Right forelimb (tissue), 1 donor: ENCODE measurements at regions not wholly inside any gene's neighbourhood (a gene's known extent, or its start where the extent isn't known, plus 50 kb on each side); places are given as distances from the start of the nearest gene placed in this dataset.
"Not testable (repeated sequence)": the region's sequence is repeated elsewhere in the genome, so short reads cannot be mapped to it uniquely, and the experiment has no call there.

Source experiments
- DNase-seq: peaks from one replicate; pipeline ENCODE4 v3.0.0-alpha.2; 2018

DNA sequence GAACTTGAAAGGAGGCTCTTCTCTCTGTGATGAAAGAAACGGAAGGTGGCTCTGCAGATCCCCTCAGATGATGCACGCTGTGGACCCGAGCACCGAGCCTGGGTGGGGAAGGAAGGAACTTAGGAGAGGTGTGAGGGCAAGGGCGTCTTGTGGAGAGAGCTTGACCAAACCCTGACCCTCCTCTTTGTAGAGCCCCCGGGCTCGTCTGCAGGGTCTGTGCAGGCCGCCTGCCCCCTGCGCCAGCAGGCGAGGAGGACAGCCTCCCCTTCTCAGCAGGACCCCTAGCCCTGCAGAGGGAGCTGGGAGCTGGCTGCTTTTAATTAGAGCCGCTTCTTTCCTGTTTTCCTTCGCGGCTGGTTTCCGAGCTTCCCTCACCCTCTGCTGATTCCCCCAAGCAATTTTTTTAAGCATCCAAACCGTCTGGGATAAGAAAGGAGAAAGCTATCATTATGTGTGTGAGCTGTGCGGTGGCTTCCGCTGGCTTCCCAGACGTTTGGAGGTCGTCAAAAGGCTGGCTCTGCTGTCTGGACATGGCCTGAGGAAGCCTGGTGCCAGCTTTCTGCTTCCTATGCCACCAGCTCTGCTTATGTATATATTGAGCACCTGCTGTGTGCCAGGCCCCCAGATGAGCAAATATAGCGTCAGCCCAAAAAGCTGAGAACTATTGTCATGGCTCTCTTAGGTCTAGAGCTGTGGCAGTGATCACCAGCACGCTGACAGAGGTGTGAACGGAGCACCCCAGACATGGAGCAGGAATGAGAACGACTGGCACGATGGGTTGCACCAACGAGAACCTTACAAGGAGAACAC is 160.2 kb upstream of the IRF2BP2 start:
- DNase-seq: no peak

DNA sequence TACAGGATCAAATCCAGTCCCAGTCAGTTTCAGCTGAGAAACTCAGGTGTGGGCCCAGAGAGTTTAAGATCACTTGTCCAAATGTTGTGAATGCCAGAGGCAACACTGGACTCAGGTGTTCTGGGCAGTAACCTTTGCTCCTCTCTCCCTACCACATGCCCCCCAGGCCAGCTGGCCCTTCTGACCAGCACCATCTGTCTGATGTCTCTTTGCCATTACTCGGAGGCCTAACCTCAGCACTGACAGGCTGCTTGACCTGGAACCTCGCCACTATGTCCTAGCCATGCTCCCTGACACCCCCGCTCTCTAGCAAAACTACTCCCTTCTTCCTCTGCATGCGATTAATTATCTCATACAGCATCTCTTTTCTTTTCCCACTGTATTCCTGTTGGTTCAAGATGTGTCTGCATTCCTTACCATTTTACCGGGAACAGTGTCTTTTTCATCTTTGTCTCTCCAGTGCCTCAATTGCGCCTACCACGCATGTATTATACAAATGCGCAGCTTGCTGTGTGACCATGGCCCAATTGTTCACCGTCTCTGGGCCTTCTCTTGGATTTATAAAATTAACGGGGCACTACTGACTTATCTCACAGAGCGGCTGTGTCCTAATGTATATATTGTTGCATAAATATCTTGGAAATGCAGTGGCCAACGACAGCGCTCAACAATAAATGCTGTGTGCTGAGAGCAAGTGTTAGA is 159.5 kb upstream of the IRF2BP2 start:
- no peak for DNase-seq

DNA sequence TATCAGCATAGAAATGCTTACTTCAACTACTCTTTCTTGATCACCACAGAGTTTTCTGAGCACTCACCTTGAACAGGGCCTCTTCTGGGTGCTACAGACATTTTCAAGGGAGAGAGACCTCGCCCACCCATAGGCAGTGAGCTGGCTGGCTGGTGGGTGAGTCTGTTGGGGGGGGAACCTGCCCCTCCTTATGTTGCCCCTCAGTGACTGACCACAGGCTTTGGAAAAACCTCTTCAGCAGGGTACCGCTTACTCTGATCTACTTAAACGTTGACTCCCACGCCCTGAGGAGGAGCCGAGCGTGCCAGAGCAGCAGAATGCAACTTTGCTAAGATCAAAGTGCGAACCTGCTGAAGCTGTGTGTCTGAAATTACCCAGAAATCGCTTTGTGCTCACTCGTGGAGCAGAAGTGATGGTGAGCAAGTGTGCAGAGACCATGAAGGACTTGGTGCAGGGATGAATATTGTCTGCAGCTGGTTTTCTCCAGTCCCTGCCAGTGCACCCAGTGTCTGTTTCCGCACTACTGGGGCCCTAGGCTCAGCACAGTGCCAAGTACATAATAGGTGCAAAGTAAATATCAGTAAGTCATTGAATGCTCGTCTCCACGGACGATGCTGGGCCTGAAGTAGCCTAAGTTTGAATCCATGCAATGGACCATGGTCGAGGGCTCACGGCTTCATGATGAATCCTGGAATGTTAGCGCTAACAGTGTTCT is 158.7 kb upstream of the IRF2BP2 start:
- no peak for DNase-seq

DNA sequence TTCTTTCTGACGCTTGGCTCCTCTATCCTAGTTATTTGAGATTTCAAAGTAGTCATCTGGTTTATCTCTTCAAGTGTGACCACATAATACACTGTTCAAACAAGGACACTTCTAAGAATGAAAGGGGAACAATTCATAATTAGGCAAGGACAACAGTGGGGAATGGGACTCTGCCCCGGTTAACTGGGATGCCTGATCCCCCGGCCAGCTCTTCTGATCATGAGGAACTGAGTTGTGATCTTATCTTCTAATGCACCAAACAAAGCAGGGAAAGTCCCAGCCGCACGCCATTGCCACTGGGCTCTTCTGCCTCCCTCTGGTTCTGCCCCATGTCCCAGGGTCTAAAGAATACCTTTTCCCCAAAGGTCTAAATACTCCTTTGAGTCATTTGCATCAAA is 158.2 kb upstream of the IRF2BP2 start:
- no peak for DNase-seq

DNA sequence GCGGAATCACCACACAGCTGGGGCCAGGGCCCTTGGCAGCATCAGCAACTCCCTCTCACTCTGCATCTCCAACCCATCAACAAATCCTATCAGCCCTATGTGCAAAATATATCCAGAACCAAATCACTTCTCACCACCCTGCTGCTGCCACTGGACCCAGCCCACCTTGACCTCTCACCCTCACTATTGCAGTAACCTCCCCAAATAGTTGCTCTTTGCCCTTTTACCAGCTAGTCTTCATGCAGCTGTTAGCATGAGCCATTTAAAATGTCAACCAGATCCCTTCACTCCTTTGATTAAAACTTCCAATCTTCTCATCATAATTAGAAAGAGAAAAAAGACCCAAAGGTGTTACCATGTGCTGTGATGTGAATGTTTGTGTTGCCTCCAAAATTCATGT is 155.7 kb upstream of the IRF2BP2 start:
- DNase-seq: no peak

DNA sequence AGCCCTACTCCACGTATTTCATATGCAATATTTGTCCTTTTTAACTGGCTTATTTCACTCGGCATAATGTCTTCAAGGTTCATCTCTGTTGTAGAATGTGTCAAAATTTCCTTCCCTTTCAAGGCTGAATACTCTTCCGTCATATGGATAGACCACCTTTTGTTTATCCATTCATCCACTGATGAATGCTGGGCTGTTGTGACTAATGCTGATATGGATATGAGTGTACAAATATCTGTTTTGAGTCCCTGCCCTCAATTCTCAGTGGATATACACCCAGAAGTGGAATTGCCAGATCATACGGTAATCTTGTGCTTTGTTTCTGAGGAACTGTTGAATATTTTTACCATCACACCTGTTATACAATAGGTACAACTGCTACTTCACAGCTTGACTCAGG is 155.2 kb upstream of the IRF2BP2 start:
- DNase-seq: no peak

GRCh38 chr1:234763910-234764309 is 153.9 kb upstream of the IRF2BP2 start:
- no peak for DNase-seq

- no peak for DNase-seq
Measured at GRCh38 chr1:234763367-234763766, 153.4 kb upstream of the IRF2BP2 start.

- DNase-seq: not testable (repeated sequence)
Measured at GRCh38 chr1:234762127-234762526, 152.1 kb upstream of the IRF2BP2 start.

DNA sequence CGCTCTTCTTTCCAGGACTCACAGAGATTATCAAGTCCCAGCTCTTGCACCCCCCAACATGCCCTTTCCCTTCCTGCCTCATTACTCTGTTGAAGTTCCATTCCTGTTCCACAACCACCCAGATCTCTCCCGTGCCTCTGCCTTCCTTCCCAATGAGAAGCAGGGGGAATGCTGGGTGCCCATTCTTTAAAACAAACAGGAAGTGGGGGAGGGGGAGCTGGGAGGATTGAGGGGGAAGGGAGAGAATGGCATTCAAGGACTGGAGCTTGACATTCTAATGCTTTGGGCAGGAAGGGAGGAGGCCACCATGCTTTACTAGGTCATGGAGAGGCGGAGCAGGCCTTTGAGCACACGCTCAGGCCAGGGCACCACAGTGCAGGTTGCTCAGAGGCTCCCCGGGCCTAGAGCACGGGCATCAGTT is 150.3 kb upstream of the IRF2BP2 start:
- DNase-seq: no peak

DNA sequence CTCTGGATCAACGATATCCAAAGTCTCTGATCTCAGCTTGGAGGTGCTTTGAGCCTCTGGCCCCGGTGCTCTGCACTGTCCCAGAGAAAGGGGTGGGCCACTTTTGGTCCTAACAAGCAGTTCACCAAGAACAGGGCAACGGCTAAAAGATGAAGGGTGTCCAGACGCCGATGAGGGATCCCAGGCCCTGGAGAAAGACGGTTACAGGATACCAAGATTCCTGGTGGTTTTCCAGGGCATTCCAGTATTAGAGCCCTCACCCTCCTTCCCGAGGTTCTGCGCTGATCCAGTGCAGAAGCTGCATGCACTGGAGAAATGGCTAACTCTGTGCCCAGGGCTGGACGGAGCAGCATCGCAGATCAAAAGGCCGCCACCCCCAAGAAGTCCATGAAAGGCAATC is 149.9 kb upstream of the IRF2BP2 start:
- DNase-seq: no peak

DNA sequence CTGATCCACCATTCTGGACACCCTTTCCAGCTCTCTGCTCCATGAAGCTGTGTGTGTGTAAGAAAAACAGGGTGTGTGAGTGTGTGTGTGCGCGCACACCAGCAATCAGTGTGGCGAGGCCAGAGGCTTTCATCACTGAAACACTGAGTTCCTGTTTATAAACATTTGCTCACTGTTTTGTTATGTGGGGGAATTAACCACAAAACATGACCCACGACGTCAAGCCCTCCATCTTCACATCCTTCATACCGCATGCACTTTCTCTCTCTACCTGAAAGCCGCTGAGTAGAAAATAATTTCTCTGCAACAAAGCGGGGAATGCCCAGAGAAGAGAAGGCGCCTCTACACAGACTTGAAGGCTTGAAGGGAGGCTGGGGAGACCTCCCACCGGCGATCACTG is 148.9 kb upstream of the IRF2BP2 start:
- no peak for DNase-seq

DNA sequence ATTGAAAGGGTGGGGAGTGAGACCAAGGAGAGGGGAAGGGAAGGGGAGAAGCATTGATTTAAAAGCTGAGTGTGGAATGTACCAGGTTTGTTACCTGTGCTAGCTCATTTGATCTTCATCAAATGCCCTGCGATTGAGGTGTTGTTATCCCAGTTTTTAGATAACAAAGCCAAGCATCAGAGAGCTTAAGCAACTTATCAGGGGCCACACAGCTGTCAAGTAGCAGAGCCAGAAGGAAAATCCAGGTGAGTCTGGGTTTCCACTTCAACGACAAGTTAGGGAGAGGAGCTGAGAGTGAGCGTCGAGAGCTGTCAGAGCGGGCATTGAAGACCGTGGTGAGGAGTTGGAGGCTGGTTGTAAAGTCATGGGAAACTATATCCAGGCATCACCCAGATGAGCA is 146.9 kb upstream of the IRF2BP2 start:
- DNase-seq: no peak

GRCh38 chr1:234756066-234756774 is 146.2 kb upstream of the IRF2BP2 start:
- no peak for DNase-seq

DNA sequence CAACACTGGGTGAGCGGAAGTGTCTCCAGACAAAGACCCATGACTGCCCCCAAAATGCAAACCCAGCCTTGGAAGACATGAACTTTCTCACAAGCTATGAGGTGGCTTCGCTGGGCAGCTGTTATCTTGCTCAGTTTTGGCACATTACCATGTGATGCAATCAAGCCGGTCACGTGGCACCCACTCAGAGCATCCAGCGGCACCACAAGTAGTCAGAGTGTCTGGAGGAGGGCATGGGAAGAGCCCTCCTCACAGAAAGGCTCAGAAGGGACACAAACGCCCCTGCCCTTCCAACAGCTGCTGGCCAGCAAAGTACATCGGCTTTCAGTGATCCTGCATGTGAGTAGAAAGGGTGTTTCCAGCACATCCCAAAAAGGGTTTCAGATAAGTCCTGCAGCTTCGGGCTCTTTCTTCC is 145.5 kb upstream of the IRF2BP2 start:
- DNase-seq: no peak

DNA sequence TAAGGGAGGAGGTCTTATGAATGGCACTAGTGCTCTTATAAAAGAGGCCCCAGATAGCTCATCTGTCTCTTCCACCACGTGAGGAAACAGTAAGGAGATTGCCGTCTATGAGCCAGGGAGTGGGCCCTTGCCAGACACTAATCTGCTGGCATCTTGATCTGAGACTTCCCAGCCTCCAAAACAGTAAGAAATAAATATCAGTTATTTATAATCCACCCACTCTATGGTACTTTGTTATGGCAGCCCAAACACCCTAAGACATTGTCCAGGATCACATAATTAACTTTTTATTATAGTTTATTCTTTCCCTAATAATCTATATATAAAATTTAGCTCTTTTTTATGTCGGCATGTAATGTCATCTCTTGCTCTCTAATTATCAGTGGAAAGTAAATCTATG is 144.0 kb upstream of the IRF2BP2 start:
- DNase-seq: no peak

DNA sequence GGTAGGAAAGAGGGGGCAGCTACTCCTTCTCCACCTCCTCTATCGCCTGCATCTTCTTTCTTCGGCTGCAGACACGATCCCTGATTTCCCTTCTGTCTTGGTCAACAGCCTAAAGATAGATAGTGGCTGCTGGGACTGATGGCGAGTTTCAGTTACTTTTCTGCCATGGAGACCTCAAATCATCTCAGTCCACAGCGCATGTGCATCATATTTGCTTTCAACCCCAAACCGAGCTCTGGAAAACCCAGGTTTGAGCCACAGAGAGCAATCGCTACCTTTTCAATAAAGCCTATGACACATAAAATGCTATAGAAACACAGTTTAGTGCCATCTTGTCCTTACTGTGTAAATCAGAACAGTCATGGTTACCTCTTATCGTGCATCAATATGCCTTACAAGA is 142.9 kb upstream of the IRF2BP2 start:
- no peak for DNase-seq

GRCh38 chr1:234751678-234752077 is 141.7 kb upstream of the IRF2BP2 start:
- no peak for DNase-seq

- DNase-seq: no peak
Measured at GRCh38 chr1:234750922-234751627, 141.1 kb upstream of the IRF2BP2 start.

DNA sequence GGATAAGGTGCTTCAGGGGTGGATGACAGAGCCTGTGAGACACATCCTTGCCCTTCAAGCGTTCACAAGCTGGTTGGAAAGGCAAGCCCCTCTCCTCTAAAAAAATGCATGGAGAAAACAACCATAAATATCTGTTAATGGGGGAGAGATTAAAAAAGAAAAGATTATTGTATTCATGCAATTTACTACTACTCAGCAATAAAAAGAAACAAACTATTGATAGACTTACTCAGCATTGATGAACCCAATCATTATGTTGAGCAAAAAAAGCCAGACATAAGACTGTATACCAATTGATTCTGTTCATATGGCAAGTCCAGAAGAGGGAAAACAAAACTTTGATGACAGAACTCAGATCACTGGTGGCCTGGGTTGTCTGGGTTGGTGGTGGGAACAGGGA is 138.7 kb upstream of the IRF2BP2 start:
- no peak for DNase-seq

GRCh38 chr1:234748066-234748465 is 138.1 kb upstream of the IRF2BP2 start:
- DNase-seq: no peak

DNA sequence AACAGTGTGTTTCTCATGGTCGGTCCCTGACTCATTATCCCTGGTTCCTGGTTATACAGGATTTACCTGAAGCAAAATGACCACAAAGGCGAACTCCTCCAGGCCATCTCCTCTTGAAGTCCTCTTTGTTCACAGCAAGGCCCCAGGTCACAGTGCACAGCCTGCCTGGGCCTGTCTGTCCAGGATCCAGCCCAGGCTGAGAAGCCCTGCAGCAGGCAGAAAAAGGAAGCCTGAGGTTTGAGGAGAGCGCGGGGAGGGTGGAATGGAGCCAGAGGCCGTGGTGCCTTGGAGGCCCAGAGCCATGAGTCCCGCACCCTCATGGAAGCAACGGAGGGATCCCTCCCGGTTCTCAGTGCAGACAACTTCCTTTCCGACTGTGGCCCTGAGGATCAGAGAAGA is 136.8 kb upstream of the IRF2BP2 start:
- DNase-seq: no peak
